GM21528 (cell line): ENCODE measurements at regions not wholly inside any gene's neighbourhood (a gene's known extent, or its start where the extent isn't known, plus 50 kb on each side); places are given as distances from the start of the nearest gene placed in this dataset.

Experiments used
- ATAC-seq: cut with Tn5 transposase; IDR thresholded peaks from one replicate; pipeline ENCODE4 v1.9.1; 2021; ENCODE audit warnings: mild to moderate bottlenecking, moderate library complexity; ENCODE audit not compliant: unreplicated experiment, low FRiP score

- no peak for ATAC-seq
These were observed 197.4 kb upstream of the NCKAP5 start for GRCh38 chr2:133765658-133766057.

GRCh38 chr2:133766164-133766832, 198.0 kb upstream of the NCKAP5 start:
- ATAC-seq = no peak

- no peak for ATAC-seq
These were observed 200.0 kb upstream of the NCKAP5 start for GRCh38 chr2:133768256-133768655.

- ATAC-seq = no peak
These were observed 200.6 kb upstream of the NCKAP5 start for GRCh38 chr2:133768658-133769435.

GRCh38 chr2:133773854-133774653, 205.8 kb upstream of the NCKAP5 start:
- no peak for ATAC-seq

- ATAC-seq = no peak
These were observed 206.4 kb upstream of the NCKAP5 start for GRCh38 chr2:133774654-133775015.

- ATAC-seq = no peak
These were observed 208.8 kb upstream of the NCKAP5 start for GRCh38 chr2:133776936-133777573.

- no peak for ATAC-seq
These were observed 209.3 kb upstream of the NCKAP5 start for GRCh38 chr2:133777574-133777960.

- no peak for ATAC-seq
These were observed 212.1 kb upstream of the NCKAP5 start for GRCh38 chr2:133780099-133780996.

- no peak for ATAC-seq
These were observed 212.8 kb upstream of the NCKAP5 start for GRCh38 chr2:133780997-133781513.

- no peak for ATAC-seq
These were observed 218.9 kb upstream of the NCKAP5 start for GRCh38 chr2:133787207-133787606.

- no peak for ATAC-seq
These were observed 219.4 kb upstream of the NCKAP5 start for GRCh38 chr2:133787651-133788050.

- ATAC-seq = no peak
These were observed 220.1 kb upstream of the NCKAP5 start for GRCh38 chr2:133788386-133788785.

GRCh38 chr2:133789743-133790142, 221.5 kb upstream of the NCKAP5 start:
- no peak for ATAC-seq

- ATAC-seq = no peak
These were observed 222.4 kb upstream of the NCKAP5 start for GRCh38 chr2:133790711-133791110.

GRCh38 chr2:133791191-133791590, 222.9 kb upstream of the NCKAP5 start:
- ATAC-seq = no peak

GRCh38 chr2:133792223-133792622, 224.0 kb upstream of the NCKAP5 start:
- no peak for ATAC-seq

GRCh38 chr2:133794114-133794513, 225.9 kb upstream of the NCKAP5 start:
- no peak for ATAC-seq

- no peak for ATAC-seq
These were observed 233.7 kb upstream of the NCKAP5 start for GRCh38 chr2:133801946-133802345.
